HEK293 (cell line): ENCODE measurements at regions not wholly inside any gene's neighbourhood (a gene's known extent, or its start where the extent isn't known, plus 50 kb on each side); places are given as distances from the start of the nearest gene placed in this dataset.

Experiments used
- CTCF ChIA-PET: fragments of 350-600 bp; formaldehyde crosslinking; extraction: SDS; loops from one replicate; lab custom pipeline; 2021; ENCODE audit warnings: antibody characterized with exemption; lab: Yijun Ruan, JAX
- POLR2A ChIA-PET: fragments of 300-600 bp; formaldehyde crosslinking; extraction: SDS; loops from one replicate; lab custom pipeline; 2020; ENCODE audit warnings: antibody characterized with exemption, inconsistent platforms; lab: Yijun Ruan, JAX
- H3K27ac ChIP-seq: fragments of 200-500 bp; sonication (Bioruptor generic); 2 replicates; pipeline ENCODE4 v1.5.1; 2014; ENCODE audit warnings: low read depth, low read length, control low read depth, inconsistent platforms; ENCODE audit errors: extremely low read depth
- H3K36me3 ChIP-seq, 2 experiments: fragments of 200-500 bp in 1 of 2; sonication (Bioruptor generic) in 1 of 2; 1 replicate in 1 of 2; 2 replicates in 1 of 2; pipeline ENCODE4 v1.5.1; 2014 to 2017; ENCODE audit warnings: inconsistent platforms in 2 of 2, low read length in 2 of 2; ENCODE audit not compliant: control insufficient read depth in 2 of 2, insufficient read depth in 1 of 2
- H3K4me1 ChIP-seq: fragments of 200-500 bp; sonication (Bioruptor generic); 2 replicates; pipeline ENCODE4 v1.5.1; 2014; ENCODE audit warnings: mild to moderate bottlenecking, low read length, inconsistent platforms; ENCODE audit not compliant: control insufficient read depth, insufficient read depth
- H3K4me3 ChIP-seq: 2 replicates; pipeline ENCODE4 v1.5.1; 2011; ENCODE audit warnings: low read depth, mild to moderate bottlenecking, control low read depth, low read length, moderate library complexity
- H3K9me3 ChIP-seq: fragments of 200-500 bp; sonication (Bioruptor generic); 2 replicates; pipeline ENCODE4 v1.5.1; 2014; ENCODE audit warnings: low read depth, low read length, inconsistent platforms; ENCODE audit not compliant: control insufficient read depth, insufficient read depth
- EGR2 ChIP-seq: fragments of 450-650 bp; formaldehyde crosslinking; IDR thresholded peaks from 2 replicates; pipeline ENCODE4 v1.5.1; 2016; ENCODE audit warnings: low read depth, missing biosample characterization, missing genetic modification characterization
- ELK4 ChIP-seq: IDR thresholded peaks from 2 replicates; pipeline ENCODE4 v1.6.1; 2011; ENCODE audit warnings: mild to moderate bottlenecking, low read depth, low read length, borderline replicate concordance
- FEZF1 ChIP-seq: fragments of 450-650 bp; formaldehyde crosslinking; IDR thresholded peaks from 2 replicates; pipeline ENCODE4 v1.5.1; 2016; ENCODE audit warnings: missing biosample characterization, missing genetic modification characterization
- HIC1 ChIP-seq: fragments of 450-650 bp; formaldehyde crosslinking; IDR thresholded peaks from 2 replicates; pipeline ENCODE4 v1.5.1; 2016; ENCODE audit warnings: missing biosample characterization, missing genetic modification characterization
- IKZF3 ChIP-seq: fragments of 450-650 bp; IDR thresholded peaks from 2 replicates; pipeline ENCODE4 v1.5.0; 2018; ENCODE audit warnings: missing biosample characterization, mild to moderate bottlenecking, missing genetic modification characterization, moderate library complexity
- MYNN ChIP-seq: fragments of 450-650 bp; formaldehyde crosslinking; IDR thresholded peaks from 2 replicates; pipeline ENCODE4 v1.5.1; 2016; ENCODE audit warnings: missing biosample characterization, missing genetic modification characterization, borderline replicate concordance
- PATZ1 ChIP-seq: fragments of 450-650 bp; formaldehyde crosslinking; IDR thresholded peaks from 2 replicates; pipeline ENCODE4 v1.5.1; 2016; ENCODE audit warnings: missing biosample characterization, missing genetic modification characterization
- PBX3 ChIP-seq: sonication (generic); formaldehyde crosslinking; IDR thresholded peaks from 2 replicates; pipeline ENCODE4 v1.8.1; 2022; ENCODE audit warnings: mild to moderate bottlenecking, moderate library complexity, missing genetic modification reagents
- SP2 ChIP-seq: fragments of 450-650 bp; formaldehyde crosslinking; IDR thresholded peaks from 2 replicates; pipeline ENCODE4 v1.5.1; 2016; ENCODE audit warnings: missing biosample characterization, missing genetic modification characterization
- WT1 ChIP-seq: fragments of 450-650 bp; formaldehyde crosslinking; IDR thresholded peaks from 2 replicates; pipeline ENCODE4 v1.5.1; 2016; ENCODE audit warnings: missing biosample characterization, missing genetic modification characterization
- ZEB2 ChIP-seq: fragments of 450-650 bp; formaldehyde crosslinking; IDR thresholded peaks from 2 replicates; pipeline ENCODE4 v1.5.1; 2016; ENCODE audit warnings: missing biosample characterization, missing genetic modification characterization
- ZFP37 ChIP-seq: fragments of 450-650 bp; formaldehyde crosslinking; IDR thresholded peaks from 2 replicates; pipeline ENCODE4 v1.5.1; 2016; ENCODE audit warnings: missing biosample characterization, missing genetic modification characterization
- ZNF138 ChIP-seq: fragments of 450-650 bp; formaldehyde crosslinking; IDR thresholded peaks from 2 replicates; pipeline ENCODE4 v1.5.1; 2016; ENCODE audit warnings: missing biosample characterization, missing genetic modification characterization, borderline replicate concordance
- ZNF146 ChIP-seq: fragments of 450-650 bp; formaldehyde crosslinking; IDR thresholded peaks from 2 replicates; pipeline ENCODE4 v1.5.1; 2016; ENCODE audit warnings: missing biosample characterization, missing genetic modification characterization
- ZNF274 ChIP-seq, 2 experiments: fragments of 200-500 bp in 1 of 2; fragments of 450-650 bp in 1 of 2; sonication (Bioruptor generic) in 1 of 2; formaldehyde crosslinking in 1 of 2; IDR thresholded peaks; 2 replicates each; pipeline versions ENCODE4 v1.5.1 to v1.6.1; 2014 to 2016; ENCODE audit warnings: borderline replicate concordance in 1 of 2, inconsistent platforms in 1 of 2, low read length in 1 of 2, missing biosample characterization in 1 of 2, missing genetic modification characterization in 1 of 2
- ZNF350 ChIP-seq: fragments of 450-650 bp; formaldehyde crosslinking; IDR thresholded peaks from 2 replicates; pipeline ENCODE4 v1.5.0; 2017; ENCODE audit warnings: missing biosample characterization, mild to moderate bottlenecking, missing genetic modification characterization
- ZNF398 ChIP-seq: fragments of 450-650 bp; formaldehyde crosslinking; IDR thresholded peaks from 2 replicates; pipeline ENCODE4 v1.5.1; 2017; ENCODE audit warnings: missing biosample characterization, missing genetic modification characterization
- ZNF501 ChIP-seq: fragments of 450-650 bp; formaldehyde crosslinking; IDR thresholded peaks from 2 replicates; pipeline ENCODE4 v1.5.1; 2016; ENCODE audit warnings: missing biosample characterization, missing genetic modification characterization
- ZNF610 ChIP-seq: fragments of 450-650 bp; formaldehyde crosslinking; IDR thresholded peaks from 2 replicates; pipeline ENCODE4 v1.5.1; 2016; ENCODE audit warnings: missing biosample characterization, missing genetic modification characterization, borderline replicate concordance
- ZNF654 ChIP-seq: fragments of 450-650 bp; formaldehyde crosslinking; IDR thresholded peaks from 2 replicates; pipeline ENCODE4 v1.5.1; 2016; ENCODE audit warnings: low read depth, missing biosample characterization, missing genetic modification characterization
- ZNF701 ChIP-seq: fragments of 450-650 bp; formaldehyde crosslinking; IDR thresholded peaks from 2 replicates; pipeline ENCODE4 v1.5.1; 2016; ENCODE audit warnings: missing biosample characterization, missing genetic modification characterization
- ZNF707 ChIP-seq: fragments of 450-650 bp; formaldehyde crosslinking; IDR thresholded peaks from 2 replicates; pipeline ENCODE4 v1.5.1; 2016; ENCODE audit warnings: missing biosample characterization, missing genetic modification characterization
- ZNF747 ChIP-seq: fragments of 450-650 bp; formaldehyde crosslinking; IDR thresholded peaks from 2 replicates; pipeline ENCODE4 v1.5.1; 2016; ENCODE audit warnings: missing biosample characterization, missing genetic modification characterization
- ZNF76 ChIP-seq: fragments of 450-650 bp; formaldehyde crosslinking; IDR thresholded peaks from 2 replicates; pipeline ENCODE4; 2016; ENCODE audit warnings: low read depth, missing biosample characterization, missing genetic modification characterization, borderline replicate concordance
- ZNF768 ChIP-seq: fragments of 450-650 bp; formaldehyde crosslinking; IDR thresholded peaks from 2 replicates; pipeline ENCODE4 v1.5.1; 2018; ENCODE audit warnings: missing biosample characterization, mild to moderate bottlenecking, missing genetic modification characterization
- ZNF777 ChIP-seq: fragments of 450-650 bp; formaldehyde crosslinking; IDR thresholded peaks from 2 replicates; pipeline ENCODE4 v1.5.1; 2017; ENCODE audit warnings: missing biosample characterization, missing genetic modification characterization, borderline replicate concordance
- ZNF785 ChIP-seq: fragments of 450-650 bp; formaldehyde crosslinking; IDR thresholded peaks from 2 replicates; pipeline ENCODE4 v1.5.1; 2016; ENCODE audit warnings: missing biosample characterization, missing genetic modification characterization
- ZNF830 ChIP-seq: fragments of 450-650 bp; IDR thresholded peaks from 2 replicates; pipeline ENCODE4 v1.5.0; 2018; ENCODE audit warnings: missing biosample characterization, missing genetic modification characterization, low read depth, mild to moderate bottlenecking, moderate library complexity
- ZNF837 ChIP-seq: fragments of 450-650 bp; formaldehyde crosslinking; IDR thresholded peaks from 2 replicates; pipeline ENCODE4 v1.5.1; 2016; ENCODE audit warnings: missing biosample characterization, missing genetic modification characterization
- ZSCAN5A ChIP-seq: fragments of 450-650 bp; formaldehyde crosslinking; IDR thresholded peaks from 2 replicates; pipeline ENCODE4 v1.5.1; 2016; ENCODE audit warnings: missing biosample characterization, missing genetic modification characterization

GRCh38 chr15:91520850-91521249 is 332.7 kb upstream of the SLCO3A1 start (continued):
- TF ChIP-seq ZNF785 (tag by site-specific recombination): no peak
- TF ChIP-seq ZNF830 (tag by site-specific recombination): no peak
- no peak for TF ChIP-seq EGR2
- TF ChIP-seq ZNF768 (tag by site-specific recombination): no peak
- TF ChIP-seq ZEB2 (tag by site-specific recombination): no peak
- no peak for TF ChIP-seq ZSCAN5A (tag by site-specific recombination)
- no peak for TF ChIP-seq IKZF3 (tag by site-specific recombination)
- no peak for TF ChIP-seq ZNF701
- TF ChIP-seq SP2: no peak
- TF ChIP-seq ZNF610 (tag by site-specific recombination): no peak
- no peak for TF ChIP-seq HIC1 (tag by site-specific recombination)
- no peak for TF ChIP-seq ZNF501
- TF ChIP-seq MYNN (tag by site-specific recombination): no peak

GRCh38 chr15:91521548-91521947 is 332.0 kb upstream of the SLCO3A1 start:
- Histone ChIP-seq H3K27ac (no peak overlapping the region), H3K4me1 (no peaks in the 10 kb centered on the region), H3K4me3 (no peak overlapping the region), H3K9me3 (peaks cover 5% of the 10 kb centered on the region; the same call in 1 of the 2 replicates), H3K36me3 (no peaks in the 10 kb centered on the region)
- CTCF ChIA-PET: no interaction called here
- POLR2A ChIA-PET: no interaction called here
- TF ChIP-seq ZNF350 (tag by site-specific recombination): no peak
- TF ChIP-seq FEZF1: no peak
- TF ChIP-seq PATZ1 (tag by site-specific recombination): no peak
- no peak for TF ChIP-seq ZNF398 (tag by site-specific recombination)
- no peak for TF ChIP-seq ZNF274 (IDR thresholded peaks at IDR 0.05; ENCODE audit: low read length)
- TF ChIP-seq ZNF274 (tag by site-specific recombination; IDR thresholded peaks at IDR 0.05; ENCODE audit: borderline replicate concordance): no peak
- TF ChIP-seq ELK4: no peak
- TF ChIP-seq ZNF837 (tag by site-specific recombination): no peak
- no peak for TF ChIP-seq ZNF777 (tag by site-specific recombination)
- TF ChIP-seq ZNF138 (tag by site-specific recombination): no peak
- no peak for TF ChIP-seq PBX3
- no peak for TF ChIP-seq ZFP37 (tag by site-specific recombination)
- TF ChIP-seq WT1 (tag by site-specific recombination): no peak
- TF ChIP-seq ZNF146: no peak
- TF ChIP-seq ZNF76 (tag by site-specific recombination): no peak
- TF ChIP-seq ZNF654 (tag by site-specific recombination): no peak
- TF ChIP-seq ZNF747 (tag by site-specific recombination): no peak
- no peak for TF ChIP-seq ZNF707 (tag by site-specific recombination)
